NOMO-1 treated with dmso at 0.1 percent for 144 hours (cell line): ENCODE measurements at regions not wholly inside any gene's neighbourhood (a gene's known extent, or its start where the extent isn't known, plus 50 kb on each side); places are given as distances from the start of the nearest gene placed in this dataset.

ENCODE experiments used
- DNase-seq: peaks from one replicate; lab custom pipeline; 2025; ENCODE audit not compliant: unreplicated experiment; lab: John Stamatoyannopoulos, UW

DNA sequence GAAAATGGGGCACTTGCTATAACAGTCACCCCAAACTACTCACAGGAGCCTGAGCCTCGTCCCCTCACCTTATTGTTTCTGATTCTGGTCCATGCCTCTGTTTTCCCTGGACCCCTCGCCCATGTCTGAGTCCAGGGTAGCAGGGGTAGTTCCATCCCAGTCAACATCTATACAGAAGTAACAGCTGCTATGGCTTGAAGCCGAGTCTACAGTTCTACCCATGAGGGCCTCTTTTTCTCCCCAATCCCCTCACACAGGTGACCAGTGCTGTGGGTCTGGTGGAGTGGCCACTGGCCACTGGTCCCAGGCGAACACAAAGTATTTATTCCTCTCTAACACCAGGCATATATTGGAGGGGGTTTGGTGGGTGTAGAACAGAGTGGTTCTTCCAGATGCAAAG, 116.4 kb downstream of the ZNF280B start:
- DNase-seq = no peak

DNA sequence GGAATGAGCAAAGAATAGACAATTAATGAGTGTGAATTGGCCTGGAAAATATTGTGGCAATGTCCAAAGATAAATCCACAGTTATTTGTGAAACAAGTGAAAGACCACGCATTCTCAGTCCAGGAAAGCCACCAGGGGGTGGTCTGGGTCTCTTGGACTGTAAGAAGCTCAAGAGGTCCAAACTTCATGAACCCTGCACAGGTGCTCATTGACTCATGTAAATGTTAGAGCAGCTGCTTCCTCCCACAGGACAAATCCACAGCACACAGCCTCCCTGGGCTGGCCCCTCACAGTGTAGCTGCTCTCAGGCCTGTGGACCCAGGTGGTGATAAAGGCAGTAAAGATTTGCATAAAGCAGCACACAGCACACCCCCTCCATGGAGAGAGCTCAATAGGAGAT, 114.0 kb downstream of the ZNF280B start:
- DNase-seq = no peak

DNA sequence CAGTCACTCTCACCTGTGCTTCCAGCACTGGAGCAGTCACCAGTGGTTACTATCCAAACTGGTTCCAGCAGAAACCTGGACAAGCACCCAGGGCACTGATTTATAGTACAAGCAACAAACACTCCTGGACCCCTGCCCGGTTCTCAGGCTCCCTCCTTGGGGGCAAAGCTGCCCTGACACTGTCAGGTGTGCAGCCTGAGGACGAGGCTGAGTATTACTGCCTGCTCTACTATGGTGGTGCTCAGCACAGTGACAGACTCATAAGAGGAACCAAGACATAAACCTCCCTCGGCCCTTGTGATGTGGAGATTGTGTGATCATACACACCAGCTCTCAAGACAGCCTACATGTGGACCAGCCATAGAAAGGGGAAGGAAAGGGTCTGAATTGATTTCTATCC, 113.3 kb downstream of the ZNF280B start:
- DNase-seq = peak; percentile 13

DNA sequence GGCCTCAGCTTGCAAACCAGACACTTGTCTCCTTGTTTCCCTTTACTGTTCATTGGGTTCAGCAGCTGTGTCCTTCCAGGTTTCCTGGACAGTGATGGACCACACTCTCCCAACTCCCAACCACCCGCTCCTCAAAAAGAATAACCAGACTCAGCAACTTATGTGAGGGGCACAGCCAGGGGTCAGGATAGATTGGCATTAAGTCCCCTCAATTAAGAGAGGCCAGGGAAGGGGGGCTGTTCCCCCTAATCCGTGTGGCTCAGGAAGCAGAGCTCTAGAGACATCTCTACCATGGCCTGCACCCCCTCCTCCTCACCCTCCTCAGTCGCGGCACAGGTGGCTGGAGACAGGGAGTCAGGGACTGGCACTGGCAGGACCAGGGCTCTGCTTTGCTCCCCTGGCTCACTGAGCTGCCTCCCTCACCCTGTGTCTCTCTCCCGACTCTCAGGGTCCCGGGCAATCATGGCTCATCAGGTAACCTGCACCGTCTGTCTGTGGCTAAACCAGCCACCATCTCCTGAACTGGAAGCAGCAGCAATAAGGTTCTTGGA, 111.7 kb downstream of the ZNF280B start:
- no peak for DNase-seq

DNA sequence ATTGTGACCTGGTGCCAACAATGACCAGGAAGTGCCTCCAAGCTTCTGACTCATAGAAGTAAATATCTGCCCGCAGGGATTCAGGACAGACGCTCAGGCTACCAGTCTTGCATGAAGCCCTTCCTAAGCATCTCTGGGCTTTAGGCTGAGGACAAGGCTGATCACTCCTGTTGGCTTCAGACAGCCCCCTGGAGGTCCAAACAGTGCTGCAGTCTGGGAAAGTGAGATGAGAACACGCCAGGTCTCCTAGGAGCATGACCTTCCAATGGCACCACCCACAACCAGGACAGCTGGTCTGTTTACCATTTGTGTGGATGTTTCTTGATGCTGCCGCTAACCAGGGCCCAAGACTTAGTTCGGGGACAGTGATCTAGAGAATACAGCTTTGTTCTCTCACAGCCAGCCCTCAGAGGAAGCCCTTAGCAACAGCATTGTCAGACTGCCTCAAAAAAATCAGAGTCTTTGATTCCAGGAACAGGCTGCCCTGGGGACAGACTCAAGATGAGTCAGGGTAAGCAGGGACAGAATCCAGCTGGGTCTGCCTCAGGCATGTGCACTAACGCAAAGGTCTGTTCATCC, 111.2 kb downstream of the ZNF280B start:
- DNase-seq = no peak

DNA sequence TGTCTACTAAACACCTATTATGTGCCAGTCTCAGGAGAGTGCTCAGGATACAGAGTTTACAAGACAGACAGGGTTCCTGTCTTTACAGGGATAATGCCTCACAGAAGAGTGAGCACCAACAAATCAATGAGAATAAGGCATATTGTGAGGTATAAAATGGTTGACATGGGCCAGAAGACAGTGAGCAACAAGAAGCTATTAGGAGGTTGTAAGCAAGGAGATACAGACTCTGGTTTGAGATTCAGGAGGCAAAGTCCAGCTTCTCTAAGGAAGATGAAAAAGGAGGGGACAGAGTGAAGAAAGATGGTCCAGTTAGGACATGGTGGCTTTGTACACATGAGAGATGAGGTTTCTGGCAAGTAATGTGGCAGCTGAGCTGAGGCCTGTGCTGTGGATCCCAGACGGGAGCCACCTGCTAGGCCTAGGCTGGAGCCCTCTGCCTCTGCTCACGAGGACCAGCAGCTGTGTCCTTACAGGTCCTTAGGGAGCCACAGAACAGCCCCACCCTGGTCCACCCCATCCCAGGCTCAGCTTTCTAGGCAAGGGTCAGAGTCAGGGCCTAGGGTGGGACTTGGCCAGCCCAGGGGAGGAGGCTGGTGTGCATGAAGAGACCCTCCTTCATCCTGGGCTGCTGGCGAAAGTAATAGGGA, 110.5 kb downstream of the ZNF280B start:
- no peak for DNase-seq

DNA sequence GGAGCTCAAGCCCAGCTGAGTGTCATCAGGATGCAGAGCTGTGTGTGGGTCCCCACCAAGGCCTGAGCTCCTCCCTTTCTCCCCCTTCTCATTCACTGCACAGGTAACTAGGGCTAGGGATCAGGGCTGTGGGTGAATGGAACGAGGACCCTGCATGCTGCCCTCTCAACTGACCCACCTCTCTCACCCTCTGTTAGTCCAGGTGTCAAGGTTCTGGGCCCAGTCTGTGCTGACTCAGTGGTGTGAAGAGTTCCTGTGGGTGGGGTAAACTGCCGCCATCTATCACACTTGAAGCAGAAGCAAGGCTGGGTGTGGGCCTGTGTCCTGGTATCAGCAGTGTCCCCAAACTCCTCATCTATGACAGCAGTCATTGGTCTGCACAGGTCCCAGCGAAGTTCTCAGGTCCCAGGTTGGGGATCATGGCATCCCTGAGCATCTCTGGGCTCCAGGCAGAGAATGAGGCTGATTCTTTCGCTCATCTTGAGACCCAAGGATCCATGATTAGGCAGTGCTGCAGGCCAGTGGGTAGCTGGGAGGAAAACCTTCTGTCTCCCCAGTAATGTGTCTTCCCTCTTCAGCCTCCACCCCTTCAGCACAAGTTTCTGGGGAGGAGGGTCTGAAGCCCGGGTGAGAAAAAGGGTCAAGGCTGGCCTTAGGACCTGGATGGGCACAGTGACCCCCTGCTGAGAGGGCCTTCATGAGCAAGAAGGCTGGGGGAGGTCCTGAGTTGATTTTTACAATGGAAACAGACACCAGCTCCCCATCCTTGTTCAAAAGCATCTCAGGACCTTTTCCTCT, 109.8 kb downstream of the ZNF280B start:
- DNase-seq = no peak

DNA sequence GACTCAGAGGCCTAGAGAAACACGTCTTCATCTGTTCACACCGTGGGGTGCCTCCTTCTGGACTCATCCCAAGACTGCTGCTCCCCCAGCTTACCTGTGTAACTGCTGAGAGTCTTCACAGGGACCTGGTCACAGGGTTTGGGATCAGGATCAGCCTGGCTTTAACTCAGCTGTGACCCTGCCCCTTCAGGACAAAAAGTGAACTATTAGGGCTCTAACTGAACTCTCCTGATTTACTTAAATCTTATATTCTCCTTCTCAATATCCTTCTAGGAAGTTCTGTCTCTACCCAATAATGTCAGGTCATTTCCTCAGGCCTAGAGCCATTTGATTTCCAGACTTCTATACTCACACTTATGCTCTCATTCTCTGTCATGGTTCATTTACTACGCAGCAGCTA, 108.4 kb downstream of the ZNF280B start:
- DNase-seq = no peak

DNA sequence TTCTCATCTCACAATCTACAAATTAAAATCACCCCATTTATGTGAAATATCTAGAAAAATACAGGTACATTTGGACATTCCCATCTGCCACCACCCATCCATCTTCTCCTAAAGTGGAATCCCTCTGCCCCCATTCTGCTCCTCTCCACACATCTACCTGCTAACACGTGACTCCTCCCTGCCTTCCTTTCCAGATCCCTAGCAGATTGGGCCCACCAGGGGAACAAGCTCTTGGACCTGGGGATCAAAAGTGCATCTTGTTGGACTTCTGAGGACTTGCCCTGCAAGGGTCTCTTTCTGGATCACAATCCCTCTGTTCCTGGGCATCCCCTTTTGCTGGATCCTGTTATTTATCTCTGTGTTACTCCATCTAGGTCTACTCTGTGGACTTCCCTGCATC, 107.6 kb downstream of the ZNF280B start:
- DNase-seq = no peak

DNA sequence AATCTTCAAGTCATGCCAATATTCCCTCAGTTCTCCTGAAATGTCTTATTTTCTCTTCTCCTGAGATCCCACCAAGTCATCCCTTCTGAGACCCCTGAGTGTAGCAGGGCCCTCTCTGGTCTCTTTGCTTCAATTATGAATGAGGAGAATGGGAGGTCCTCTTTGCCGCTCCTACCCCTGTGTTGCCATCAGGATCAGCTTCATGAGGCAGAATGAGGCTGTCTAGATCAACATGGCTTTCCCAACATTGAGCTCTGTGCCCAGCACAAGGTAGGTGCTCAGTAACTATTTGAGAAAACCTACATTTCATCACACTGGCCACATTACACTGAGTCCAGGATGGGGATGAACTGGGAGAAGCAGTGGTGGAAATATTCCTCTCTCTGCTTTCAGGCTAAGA, 107.2 kb downstream of the ZNF280B start:
- no peak for DNase-seq

DNA sequence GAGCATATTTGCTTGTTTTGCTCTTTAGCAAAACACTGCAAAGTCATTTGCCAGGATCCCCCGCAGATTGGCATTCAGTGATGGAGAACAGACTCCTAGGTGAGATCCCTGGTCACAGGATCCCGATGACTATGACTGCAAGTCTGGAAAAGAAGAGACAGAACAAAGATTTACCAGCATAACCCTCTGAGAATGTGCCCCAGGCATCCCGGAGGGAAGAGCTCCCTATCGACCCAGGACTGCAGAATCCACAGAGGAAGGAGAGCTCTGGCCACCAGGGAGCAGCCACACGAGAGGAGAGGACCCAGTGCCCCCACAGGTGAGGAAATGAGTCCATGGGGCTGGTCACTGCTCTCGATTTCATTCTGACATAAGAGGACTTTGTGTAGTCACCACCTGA, 105.2 kb downstream of the ZNF280B start:
- DNase-seq = no peak

DNA sequence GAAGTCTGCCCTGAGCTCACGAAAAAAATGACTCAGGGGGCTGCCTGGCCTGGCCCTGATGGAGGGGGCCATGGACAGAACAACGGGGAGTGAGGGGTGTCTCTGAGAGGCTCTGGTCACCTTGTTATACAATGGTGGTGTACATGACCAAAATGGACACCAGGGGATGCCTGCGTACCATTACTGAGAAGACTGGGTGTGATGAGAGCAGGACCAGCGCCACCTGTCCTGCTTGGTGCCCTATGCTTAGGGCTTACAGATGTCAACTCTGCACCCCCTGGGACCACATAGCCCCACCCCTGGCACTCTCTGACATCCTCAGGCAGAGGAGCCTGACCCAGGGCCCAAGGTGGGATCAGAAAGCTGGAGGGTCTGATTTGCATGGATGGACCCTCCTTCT, 104.8 kb downstream of the ZNF280B start:
- no peak for DNase-seq

DNA sequence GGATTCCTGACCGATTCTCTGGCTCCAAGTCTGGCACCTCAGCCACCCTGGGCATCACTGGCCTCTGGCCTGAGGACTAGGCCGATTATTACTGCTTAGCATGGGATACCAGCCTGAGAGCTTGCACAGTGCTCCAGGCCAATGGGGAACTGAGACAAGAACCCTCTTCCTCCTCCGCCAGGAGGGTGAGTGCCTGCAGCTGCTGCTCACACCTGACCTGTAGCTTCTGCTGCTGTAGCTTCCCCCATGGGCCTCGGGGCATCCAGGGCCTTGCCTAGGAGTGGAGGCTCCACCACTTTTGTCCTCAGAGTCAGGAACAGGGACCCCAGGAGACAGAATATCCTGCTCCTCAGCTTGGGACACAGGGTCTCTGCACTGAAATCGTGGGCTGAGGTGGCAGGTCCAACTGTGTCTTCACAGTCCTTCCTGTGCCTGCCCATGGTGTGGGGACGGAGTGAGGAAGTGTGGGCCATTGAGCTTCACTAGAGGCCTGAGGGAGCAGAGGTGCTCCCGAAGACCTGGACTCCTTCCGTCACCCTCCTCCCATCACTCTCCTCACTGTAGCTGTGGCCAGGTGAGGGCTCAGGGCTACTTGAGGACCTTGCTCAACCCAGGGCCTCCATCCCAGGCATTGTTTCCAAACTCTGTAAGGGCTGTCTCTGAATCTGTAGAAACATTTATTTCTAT, 103.8 kb downstream of the ZNF280B start:
- DNase-seq = no peak

DNA sequence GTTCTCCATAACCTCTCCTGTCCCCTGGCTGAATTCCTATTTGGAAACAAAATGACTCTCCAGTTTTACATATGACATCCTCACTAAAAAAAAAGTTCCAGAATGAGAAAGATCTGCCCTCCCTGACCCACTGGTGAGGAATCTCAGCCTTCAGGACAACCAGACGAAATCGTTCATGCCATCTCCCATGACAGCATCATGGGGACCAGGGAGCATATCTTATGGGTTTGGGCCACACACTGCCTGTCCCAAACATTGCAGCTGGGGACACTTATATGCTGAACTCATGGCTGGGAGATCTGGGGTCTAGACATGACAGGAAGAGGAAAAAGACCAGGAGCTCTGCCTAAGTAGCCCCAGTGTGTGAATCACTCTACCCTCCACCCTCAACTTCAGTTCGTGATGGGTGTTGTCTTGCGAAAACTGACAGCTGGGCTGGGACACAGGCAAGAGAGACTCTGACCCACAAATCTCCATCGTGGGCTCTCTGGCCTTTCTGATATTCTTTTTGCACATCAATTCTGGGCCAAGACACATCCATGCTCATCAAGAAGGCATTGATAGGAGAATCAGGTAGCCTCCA, 102.0 kb downstream of the ZNF280B start:
- no peak for DNase-seq

DNA sequence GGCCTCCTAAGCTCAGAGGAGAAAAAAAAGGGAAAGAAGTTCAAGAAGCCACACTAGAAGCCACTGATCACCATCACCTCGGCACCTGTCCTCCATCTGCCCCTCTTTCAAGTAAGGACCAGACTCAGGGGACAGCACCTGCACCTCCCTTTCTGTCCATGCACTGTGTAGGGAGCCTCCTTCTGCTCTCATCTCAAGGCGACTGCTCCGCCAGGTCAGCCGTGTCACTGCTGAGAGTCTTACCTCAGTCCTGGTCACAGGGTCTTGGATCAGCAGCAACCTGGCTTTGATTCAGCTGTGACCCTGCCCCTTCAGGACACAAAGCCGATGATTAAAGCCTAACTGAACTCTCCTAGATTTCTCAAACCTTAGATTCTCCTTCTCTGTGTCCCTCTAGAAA, 101.5 kb downstream of the ZNF280B start:
- DNase-seq = no peak

DNA sequence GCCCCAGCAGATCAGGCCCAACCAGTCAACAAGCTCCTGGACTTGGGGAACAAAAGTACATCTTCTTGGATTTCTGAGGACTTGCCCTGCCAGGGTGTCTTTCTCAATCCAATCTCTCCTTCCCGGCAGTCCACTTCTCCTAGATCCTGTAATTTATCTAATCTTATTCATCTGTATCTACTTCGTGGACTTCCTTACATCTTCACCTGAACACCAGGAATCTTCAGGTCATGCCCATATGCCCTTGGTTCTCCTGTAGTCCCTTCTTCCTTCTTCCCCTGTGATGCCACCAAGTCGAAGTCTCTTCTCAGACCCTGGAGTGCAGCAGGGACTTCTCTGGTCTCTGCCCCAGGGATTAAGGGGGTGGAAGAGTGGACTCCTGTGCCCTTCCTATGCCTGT, 100.3 kb downstream of the ZNF280B start:
- no peak for DNase-seq

DNA sequence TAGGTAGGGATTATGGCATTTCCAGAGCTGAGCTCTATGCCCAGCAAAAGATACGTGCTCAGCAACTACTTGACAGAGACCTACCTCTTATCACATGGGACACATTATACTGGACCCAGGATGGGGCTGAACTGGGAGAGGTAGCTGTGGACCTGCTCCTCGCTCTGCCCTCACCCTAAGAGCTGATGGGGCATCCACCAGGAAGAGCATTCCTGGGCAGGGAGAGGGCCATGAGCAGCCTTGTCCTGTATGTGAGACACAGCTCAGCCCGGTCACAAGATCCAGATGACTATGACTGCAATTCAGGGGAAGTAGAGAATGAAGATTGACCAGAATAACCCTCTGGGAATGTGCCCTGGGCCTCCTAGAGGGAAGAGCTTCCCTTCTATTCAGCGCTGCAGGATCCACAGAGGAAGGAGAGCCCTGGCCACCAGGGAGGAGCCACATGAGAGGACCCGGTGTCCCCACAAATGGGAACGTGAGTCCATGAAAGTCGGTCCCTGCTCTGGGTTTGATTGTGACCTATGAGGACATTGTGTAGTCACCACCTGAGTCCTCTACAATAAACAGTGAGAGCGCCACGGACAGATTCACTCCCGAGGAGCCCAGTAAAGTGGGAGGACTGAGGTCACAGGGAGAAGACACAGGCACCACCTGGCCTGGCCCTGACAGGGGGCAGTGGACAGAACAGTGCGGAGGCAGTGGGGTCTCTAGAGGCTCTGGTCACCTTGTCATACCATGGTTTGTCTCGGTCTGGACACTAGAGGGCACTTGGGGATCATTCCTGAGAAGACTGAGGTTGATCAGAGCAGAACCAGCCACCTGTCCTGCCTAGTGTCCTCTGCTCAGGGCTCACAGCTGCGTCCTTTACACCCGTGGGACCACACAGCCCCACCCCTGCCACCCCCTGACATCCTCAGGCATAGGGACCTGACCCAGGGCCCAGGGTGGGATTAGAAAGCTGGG, 99.5 kb downstream of the ZNF280B start:
- peak; percentile 1 for DNase-seq

DNA sequence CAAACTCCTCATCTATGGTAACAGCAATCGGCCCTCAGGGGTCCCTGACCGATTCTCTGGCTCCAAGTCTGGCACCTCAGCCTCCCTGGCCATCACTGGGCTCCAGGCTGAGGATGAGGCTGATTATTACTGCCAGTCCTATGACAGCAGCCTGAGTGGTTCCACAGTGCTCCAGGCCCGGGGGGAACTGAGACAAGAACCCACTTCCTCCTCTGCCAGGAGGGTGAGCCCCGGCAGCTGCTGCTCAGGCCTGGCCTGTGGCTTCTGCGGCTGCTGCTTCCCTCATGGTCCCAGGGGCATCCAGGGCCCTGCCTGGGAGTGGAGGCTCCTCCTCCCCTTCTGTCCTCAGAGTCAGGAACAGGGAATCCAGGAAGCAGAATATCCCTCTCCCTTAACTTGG, 98.4 kb downstream of the ZNF280B start:
- DNase-seq = peak; percentile 50

DNA sequence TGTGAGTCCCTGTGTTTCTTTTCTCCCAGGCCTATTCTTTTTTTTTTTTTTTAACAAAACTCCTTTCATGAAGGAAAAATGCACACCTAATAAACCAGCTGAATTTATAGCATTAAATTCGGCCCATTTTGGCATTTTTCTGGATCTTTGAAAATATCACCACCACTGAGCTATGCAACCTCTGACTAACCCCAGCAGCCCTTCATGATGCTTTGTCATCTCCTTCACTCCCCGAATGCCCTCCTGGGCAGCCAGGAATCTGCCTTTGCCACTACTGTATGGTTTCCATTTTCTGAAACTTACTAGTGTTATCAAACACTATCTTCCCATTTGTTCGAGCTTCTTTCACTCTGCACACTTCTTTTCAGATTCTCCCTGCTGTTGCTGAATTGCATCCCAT, 97.9 kb downstream of the ZNF280B start:
- DNase-seq = no peak

DNA sequence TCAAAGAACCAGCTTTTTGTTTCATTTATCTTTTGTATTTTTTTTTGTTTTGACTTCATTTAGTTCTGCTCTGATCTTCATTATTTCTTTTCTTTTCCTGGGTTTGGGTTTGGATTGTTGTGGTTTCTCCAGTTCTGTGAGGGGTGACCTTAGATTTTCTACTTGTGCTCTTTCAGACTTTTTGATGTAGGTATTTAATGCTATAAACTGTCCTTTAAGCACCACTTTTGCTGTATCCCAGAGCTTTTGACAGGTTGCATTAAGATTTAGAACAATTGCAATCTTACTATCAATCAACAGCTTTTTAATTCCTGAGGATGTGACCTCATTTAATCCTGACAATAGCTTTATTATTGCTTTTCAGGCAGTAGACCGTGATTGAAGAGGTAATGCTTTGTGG, 94.3 kb downstream of the ZNF280B start:
- DNase-seq = no peak
